HepG2 (cell line): ENCODE measurements at regions not wholly inside any gene's neighbourhood (a gene's known extent, or its start where the extent isn't known, plus 50 kb on each side); places are given as distances from the start of the nearest gene placed in this dataset.

ENCODE experiments used
- EZH2 ChIP-seq: conservative IDR thresholded peaks from 2 replicates; pipeline ENCODE4 v1.6.1; 2012; ENCODE audit warnings: mild to moderate bottlenecking, low read depth, low read length, moderate library complexity
- FOSL2 ChIP-seq: sonication (generic); formaldehyde crosslinking; IDR thresholded peaks from 2 replicates; pipeline ENCODE4 v1.4.0; 2020; ENCODE audit warnings: missing genetic modification reagents
- MBNL3 ChIP-seq: fragments of 250-450 bp; sonication (Bioruptor Pico); conservative IDR thresholded peaks from 2 replicates; pipeline ENCODE4 v1.8.0; 2022; ENCODE audit warnings: mild to moderate bottlenecking, inconsistent platforms
- MXI1 ChIP-seq: IDR thresholded peaks from 3 replicates; pipeline ENCODE4 v1.6.1; 2012; ENCODE audit warnings: low read depth, low read length, inconsistent platforms, borderline replicate concordance
- NRL ChIP-seq: sonication (generic); formaldehyde crosslinking; IDR thresholded peaks from 2 replicates; pipeline ENCODE4 v1.5.0; 2020; ENCODE audit warnings: missing genetic modification reagents, mild to moderate bottlenecking, moderate library complexity, borderline replicate concordance
- POLR2A ChIP-seq, 2 experiments: IDR thresholded peaks; 2 replicates each; pipeline ENCODE4 v1.6.1; 2011; ENCODE audit warnings: low read depth in 2 of 2, low read length in 2 of 2, mild to moderate bottlenecking in 1 of 2, moderate library complexity in 1 of 2; ENCODE audit not compliant: insufficient read depth in 1 of 2
- RAD21 ChIP-seq: fragments of 450-650 bp; formaldehyde crosslinking; IDR thresholded peaks from 2 replicates; pipeline ENCODE4 v1.5.0; 2020; ENCODE audit warnings: mild to moderate bottlenecking
- TEAD3 ChIP-seq: optimal IDR thresholded peaks from 2 replicates; pipeline ENCODE3; 2016; ENCODE audit warnings: borderline replicate concordance
- ZNF138 ChIP-seq: sonication (generic); formaldehyde crosslinking; IDR thresholded peaks from 2 replicates; pipeline ENCODE4 v1.5.0; 2020; ENCODE audit warnings: mild to moderate bottlenecking, low read depth, missing genetic modification reagents
- ZNF777 ChIP-seq: sonication (generic); formaldehyde crosslinking; IDR thresholded peaks from 2 replicates; pipeline ENCODE4 v1.4.0; 2020; ENCODE audit warnings: missing genetic modification reagents
- TF ChIP-seq, protein P1 (sequence below): sonication (generic); formaldehyde crosslinking; IDR thresholded peaks from 2 replicates; pipeline ENCODE4 v1.4.0; 2020; ENCODE audit warnings: missing genetic modification reagents, borderline replicate concordance
- TF ChIP-seq, protein P2 (sequence below): IDR thresholded peaks from 2 replicates; pipeline ENCODE4 v1.4.0; 2020; ENCODE audit warnings: mild to moderate bottlenecking, missing genetic modification reagents
- TF ChIP-seq, protein P3 (sequence below): sonication (generic); formaldehyde crosslinking; IDR thresholded peaks from 2 replicates; pipeline ENCODE4 v1.4.0; 2020; ENCODE audit warnings: mild to moderate bottlenecking, missing genetic modification reagents, borderline replicate concordance

DNA sequence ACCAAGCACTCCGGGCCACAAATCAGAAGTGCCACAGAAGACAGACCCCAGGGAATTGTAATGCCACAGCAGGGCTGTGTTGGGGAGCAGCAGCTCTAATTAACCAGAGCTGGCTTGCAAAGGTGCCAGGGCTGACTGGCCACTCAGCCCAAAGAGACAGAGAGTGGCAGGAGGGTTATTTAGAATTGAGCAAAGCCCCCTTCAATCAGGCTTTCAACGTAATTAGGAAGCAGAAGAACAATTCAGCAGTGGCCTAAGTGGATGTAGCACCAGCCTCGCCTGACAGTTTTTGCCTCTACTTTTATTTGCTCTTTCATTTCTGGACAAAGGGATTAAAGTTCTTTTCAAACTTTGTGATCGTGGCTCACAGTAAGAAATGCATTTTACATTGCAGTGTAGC is 278.3 kb upstream of the IRX3 start:
- TF ChIP-seq, protein P1, sequence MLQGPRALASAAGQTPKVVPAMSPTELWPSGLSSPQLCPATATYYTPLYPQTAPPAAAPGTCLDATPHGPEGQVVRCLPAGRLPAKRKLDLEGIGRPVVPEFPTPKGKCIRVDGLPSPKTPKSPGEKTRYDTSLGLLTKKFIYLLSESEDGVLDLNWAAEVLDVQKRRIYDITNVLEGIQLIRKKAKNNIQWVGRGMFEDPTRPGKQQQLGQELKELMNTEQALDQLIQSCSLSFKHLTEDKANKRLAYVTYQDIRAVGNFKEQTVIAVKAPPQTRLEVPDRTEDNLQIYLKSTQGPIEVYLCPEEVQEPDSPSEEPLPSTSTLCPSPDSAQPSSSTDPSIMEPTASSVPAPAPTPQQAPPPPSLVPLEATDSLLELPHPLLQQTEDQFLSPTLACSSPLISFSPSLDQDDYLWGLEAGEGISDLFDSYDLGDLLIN (CRISPR knock-in tag): no peak
- TF ChIP-seq ZNF138 (no peak), FOSL2 (no peak), EZH2 (no peak), MBNL3 (CRISPR knock-in tag) (no peak), TEAD3 (CRISPR knock-in tag) (no peak), POLR2A (IDR thresholded peaks at IDR 0.05; ENCODE audit: insufficient read depth in 1 of 2, low read depth in 2 of 2, low read length in 2 of 2) (no peak), ZNF777 (no peak), MXI1 (no peak), NRL (CRISPR knock-in tag) (no peak), RAD21 (no peak)
- TF ChIP-seq, protein P2, sequence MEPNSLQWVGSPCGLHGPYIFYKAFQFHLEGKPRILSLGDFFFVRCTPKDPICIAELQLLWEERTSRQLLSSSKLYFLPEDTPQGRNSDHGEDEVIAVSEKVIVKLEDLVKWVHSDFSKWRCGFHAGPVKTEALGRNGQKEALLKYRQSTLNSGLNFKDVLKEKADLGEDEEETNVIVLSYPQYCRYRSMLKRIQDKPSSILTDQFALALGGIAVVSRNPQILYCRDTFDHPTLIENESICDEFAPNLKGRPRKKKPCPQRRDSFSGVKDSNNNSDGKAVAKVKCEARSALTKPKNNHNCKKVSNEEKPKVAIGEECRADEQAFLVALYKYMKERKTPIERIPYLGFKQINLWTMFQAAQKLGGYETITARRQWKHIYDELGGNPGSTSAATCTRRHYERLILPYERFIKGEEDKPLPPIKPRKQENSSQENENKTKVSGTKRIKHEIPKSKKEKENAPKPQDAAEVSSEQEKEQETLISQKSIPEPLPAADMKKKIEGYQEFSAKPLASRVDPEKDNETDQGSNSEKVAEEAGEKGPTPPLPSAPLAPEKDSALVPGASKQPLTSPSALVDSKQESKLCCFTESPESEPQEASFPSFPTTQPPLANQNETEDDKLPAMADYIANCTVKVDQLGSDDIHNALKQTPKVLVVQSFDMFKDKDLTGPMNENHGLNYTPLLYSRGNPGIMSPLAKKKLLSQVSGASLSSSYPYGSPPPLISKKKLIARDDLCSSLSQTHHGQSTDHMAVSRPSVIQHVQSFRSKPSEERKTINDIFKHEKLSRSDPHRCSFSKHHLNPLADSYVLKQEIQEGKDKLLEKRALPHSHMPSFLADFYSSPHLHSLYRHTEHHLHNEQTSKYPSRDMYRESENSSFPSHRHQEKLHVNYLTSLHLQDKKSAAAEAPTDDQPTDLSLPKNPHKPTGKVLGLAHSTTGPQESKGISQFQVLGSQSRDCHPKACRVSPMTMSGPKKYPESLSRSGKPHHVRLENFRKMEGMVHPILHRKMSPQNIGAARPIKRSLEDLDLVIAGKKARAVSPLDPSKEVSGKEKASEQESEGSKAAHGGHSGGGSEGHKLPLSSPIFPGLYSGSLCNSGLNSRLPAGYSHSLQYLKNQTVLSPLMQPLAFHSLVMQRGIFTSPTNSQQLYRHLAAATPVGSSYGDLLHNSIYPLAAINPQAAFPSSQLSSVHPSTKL: no peak
- TF ChIP-seq, protein P3, sequence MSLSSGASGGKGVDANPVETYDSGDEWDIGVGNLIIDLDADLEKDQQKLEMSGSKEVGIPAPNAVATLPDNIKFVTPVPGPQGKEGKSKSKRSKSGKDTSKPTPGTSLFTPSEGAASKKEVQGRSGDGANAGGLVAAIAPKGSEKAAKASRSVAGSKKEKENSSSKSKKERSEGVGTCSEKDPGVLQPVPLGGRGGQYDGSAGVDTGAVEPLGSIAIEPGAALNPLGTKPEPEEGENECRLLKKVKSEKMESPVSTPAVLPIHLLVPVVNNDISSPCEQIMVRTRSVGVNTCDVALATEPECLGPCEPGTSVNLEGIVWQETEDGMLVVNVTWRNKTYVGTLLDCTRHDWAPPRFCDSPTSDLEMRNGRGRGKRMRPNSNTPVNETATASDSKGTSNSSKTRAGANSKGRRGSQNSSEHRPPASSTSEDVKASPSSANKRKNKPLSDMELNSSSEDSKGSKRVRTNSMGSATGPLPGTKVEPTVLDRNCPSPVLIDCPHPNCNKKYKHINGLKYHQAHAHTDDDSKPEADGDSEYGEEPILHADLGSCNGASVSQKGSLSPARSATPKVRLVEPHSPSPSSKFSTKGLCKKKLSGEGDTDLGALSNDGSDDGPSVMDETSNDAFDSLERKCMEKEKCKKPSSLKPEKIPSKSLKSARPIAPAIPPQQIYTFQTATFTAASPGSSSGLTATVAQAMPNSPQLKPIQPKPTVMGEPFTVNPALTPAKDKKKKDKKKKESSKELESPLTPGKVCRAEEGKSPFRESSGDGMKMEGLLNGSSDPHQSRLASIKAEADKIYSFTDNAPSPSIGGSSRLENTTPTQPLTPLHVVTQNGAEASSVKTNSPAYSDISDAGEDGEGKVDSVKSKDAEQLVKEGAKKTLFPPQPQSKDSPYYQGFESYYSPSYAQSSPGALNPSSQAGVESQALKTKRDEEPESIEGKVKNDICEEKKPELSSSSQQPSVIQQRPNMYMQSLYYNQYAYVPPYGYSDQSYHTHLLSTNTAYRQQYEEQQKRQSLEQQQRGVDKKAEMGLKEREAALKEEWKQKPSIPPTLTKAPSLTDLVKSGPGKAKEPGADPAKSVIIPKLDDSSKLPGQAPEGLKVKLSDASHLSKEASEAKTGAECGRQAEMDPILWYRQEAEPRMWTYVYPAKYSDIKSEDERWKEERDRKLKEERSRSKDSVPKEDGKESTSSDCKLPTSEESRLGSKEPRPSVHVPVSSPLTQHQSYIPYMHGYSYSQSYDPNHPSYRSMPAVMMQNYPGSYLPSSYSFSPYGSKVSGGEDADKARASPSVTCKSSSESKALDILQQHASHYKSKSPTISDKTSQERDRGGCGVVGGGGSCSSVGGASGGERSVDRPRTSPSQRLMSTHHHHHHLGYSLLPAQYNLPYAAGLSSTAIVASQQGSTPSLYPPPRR (CRISPR knock-in tag): no peak
